ENCODE measurements at regions not wholly inside any gene's neighbourhood (a gene's known extent, or its start where the extent isn't known, plus 50 kb on each side); places are given as distances from the start of the nearest gene placed in this dataset.

GRCh38 chr5:152456815-152457443, 51.9 kb upstream of the NMUR2 start:
- H3K4me3 ChIP-seq, result no peak overlapping the region
- H3K36me3 ChIP-seq, result no peaks in the 10 kb centered on the region
- no peaks in the 10 kb centered on the region for H3K9me3 ChIP-seq (replicated peaks)
- intact Hi-C loops (cut with micrococcal nuclease), result no loop called here
- H3K27ac ChIP-seq (replicated peaks), result no peak overlapping the region
- H3K4me1 ChIP-seq, result no peaks in the 10 kb centered on the region
- H3K27me3 ChIP-seq (ENCODE audit: low read depth), result no peaks in the 10 kb centered on the region
- no peak for DNase-seq
- no peak for TF ChIP-seq CTCF (IDR thresholded peaks at IDR 0.05; ENCODE audit: borderline replicate concordance)

GRCh38 chr5:152462021-152462721, 57.1 kb upstream of the NMUR2 start:
- peak; percentile 54 for TF ChIP-seq CTCF (IDR thresholded peaks at IDR 0.05; ENCODE audit: borderline replicate concordance)
- peaks cover 23% of the 10 kb centered on the region for H3K4me1 ChIP-seq
- no peak overlapping the region for H3K27ac ChIP-seq (replicated peaks)
- H3K36me3 ChIP-seq, result no peaks in the 10 kb centered on the region
- intact Hi-C loops (cut with micrococcal nuclease), result no loop called here
- H3K9me3 ChIP-seq (replicated peaks), result no peaks in the 10 kb centered on the region
- H3K27me3 ChIP-seq (ENCODE audit: low read depth), result no peaks in the 10 kb centered on the region
- no peak overlapping the region for H3K4me3 ChIP-seq
- DNase-seq, result no peak

GRCh38 chr5:152464048-152464447, 59.0 kb upstream of the NMUR2 start:
- no peak overlapping the region for H3K4me3 ChIP-seq
- H3K9me3 ChIP-seq (replicated peaks), result no peaks in the 10 kb centered on the region
- intact Hi-C loops (cut with micrococcal nuclease), result no loop called here
- no peak overlapping the region for H3K27ac ChIP-seq (replicated peaks)
- H3K27me3 ChIP-seq (ENCODE audit: low read depth), result no peaks in the 10 kb centered on the region
- no peak for TF ChIP-seq CTCF (IDR thresholded peaks at IDR 0.05; ENCODE audit: borderline replicate concordance)
- peaks cover 29% of the 10 kb centered on the region for H3K4me1 ChIP-seq
- DNase-seq, result no peak
- H3K36me3 ChIP-seq, result no peaks in the 10 kb centered on the region

GRCh38 chr5:152465140-152465539, 60.1 kb upstream of the NMUR2 start:
- no peaks in the 10 kb centered on the region for H3K9me3 ChIP-seq (replicated peaks)
- no peaks in the 10 kb centered on the region for H3K27me3 ChIP-seq (ENCODE audit: low read depth)
- intact Hi-C loops (cut with micrococcal nuclease), result no loop called here
- no peaks in the 10 kb centered on the region for H3K36me3 ChIP-seq
- H3K27ac ChIP-seq (replicated peaks), result peak overlapping the region; percentile 79
- DNase-seq, result no peak
- TF ChIP-seq CTCF (IDR thresholded peaks at IDR 0.05; ENCODE audit: borderline replicate concordance), result no peak
- H3K4me3 ChIP-seq, result no peak overlapping the region
- peaks cover 38% of the 10 kb centered on the region for H3K4me1 ChIP-seq

GRCh38 chr5:152466085-152466745, 61.1 kb upstream of the NMUR2 start:
- Histone ChIP-seq H3K36me3 (no peaks in the 10 kb centered on the region), H3K4me1 (peaks cover 43% of the 10 kb centered on the region), H3K27ac (replicated peaks) (peak overlapping the region; percentile 79), H3K4me3 (no peak overlapping the region), H3K9me3 (replicated peaks) (no peaks in the 10 kb centered on the region), H3K27me3 (ENCODE audit: low read depth) (no peaks in the 10 kb centered on the region)
- no peak for DNase-seq
- intact Hi-C loops (cut with micrococcal nuclease), result no loop called here
- TF ChIP-seq CTCF (IDR thresholded peaks at IDR 0.05; ENCODE audit: borderline replicate concordance), result no peak

Measured in left ventricle myocardium inferior (tissue), 1 donor.